GM12864 (cell line): ENCODE measurements at regions not wholly inside any gene's neighbourhood (a gene's known extent, or its start where the extent isn't known, plus 50 kb on each side); places are given as distances from the start of the nearest gene placed in this dataset.

ENCODE experiments used
- DNase-seq: peaks from one replicate; pipeline ENCODE4 v3.0.0-alpha.2; 2011; ENCODE audit warnings: low read depth
- H3K4me3 ChIP-seq: 2 replicates; pipeline ENCODE4 v1.5.1; 2011; ENCODE audit warnings: mild to moderate bottlenecking, low read depth, low read length, control low read depth
- CTCF ChIP-seq: IDR thresholded peaks from 2 replicates; pipeline ENCODE4 v1.5.1; 2011; ENCODE audit warnings: low read depth, mild to moderate bottlenecking, moderate library complexity, low read length, control low read depth, inconsistent platforms; ENCODE audit errors: missing control alignments

- DNase-seq, result no peak
- no peak for TF ChIP-seq CTCF
- H3K4me3 ChIP-seq, result no peak overlapping the region
These were observed 551.0 kb upstream of the AUTS2 start for GRCh38 chr7:69047151-69047754.

- no peak for DNase-seq
- H3K4me3 ChIP-seq, result no peak overlapping the region
- TF ChIP-seq CTCF, result no peak
These were observed 548.9 kb upstream of the AUTS2 start for GRCh38 chr7:69049326-69049725.

GRCh38 chr7:69052447-69052846 lies 545.8 kb upstream of the AUTS2 start:
- no peak for DNase-seq
- TF ChIP-seq CTCF, result no peak
- no peak overlapping the region for H3K4me3 ChIP-seq

- TF ChIP-seq CTCF, result no peak
- H3K4me3 ChIP-seq, result no peak overlapping the region
- no peak for DNase-seq
These were observed 537.8 kb upstream of the AUTS2 start for GRCh38 chr7:69060516-69060915.

GRCh38 chr7:69062020-69062765 lies 536.1 kb upstream of the AUTS2 start:
- no peak overlapping the region for H3K4me3 ChIP-seq
- no peak for TF ChIP-seq CTCF
- DNase-seq, result peak; percentile 40

- H3K4me3 ChIP-seq, result no peak overlapping the region
- TF ChIP-seq CTCF, result peak; percentile 26
- no peak for DNase-seq
These were observed 530.9 kb upstream of the AUTS2 start for GRCh38 chr7:69067397-69067796.

GRCh38 chr7:69070476-69070875 lies 527.8 kb upstream of the AUTS2 start:
- TF ChIP-seq CTCF, result no peak
- no peak for DNase-seq

More at GRCh38 chr7:69070476-69070875, 527.8 kb upstream of the AUTS2 start:
- no peak overlapping the region for H3K4me3 ChIP-seq
